HepG2 (cell line): ENCODE measurements at regions not wholly inside any gene's neighbourhood (a gene's known extent, or its start where the extent isn't known, plus 50 kb on each side); places are given as distances from the start of the nearest gene placed in this dataset.

ENCODE experiments used
- ATAC-seq: fragments of 200-7000 bp; cut with Tn5 transposase; 3 replicates; pipeline ENCODE4 v1.9.1; 2020; ENCODE audit warnings: mild to moderate bottlenecking, moderate library complexity
- BruUV-seq: library from RNA; stranded (reverse); fragments of 400-500 nt; replicated peaks from 2 replicates; lab custom pipeline; 2021; lab: Mats Ljungman, UMichigan
- CTCF ChIA-PET: fragments of 300-600 bp; formaldehyde crosslinking; extraction: SDS; loops from one replicate; lab custom pipeline; 2021; ENCODE audit warnings: low total read pairs, inconsistent platforms, low intra/inter-chr PET ratio; lab: Yijun Ruan, JAX
- POLR2A ChIA-PET: fragments of 350-600 bp; sonication (Branson Sonifier 250); formaldehyde crosslinking; loops from one replicate; lab custom pipeline; 2020; ENCODE audit warnings: antibody characterized with exemption, inconsistent platforms; lab: Yijun Ruan, JAX
- DNase-seq: peaks from one replicate; pipeline ENCODE4 v3.0.0-alpha.2; 2015; ENCODE audit warnings: low spot score
- FAIRE-seq: peaks from 3 replicates; lab custom pipeline; 2011; peaks lifted over from hg19 to GRCh38; lab: Jason Lieb, UNC
- H2AFZ ChIP-seq: one replicate; pipeline ENCODE4 v1.6.1; 2011; ENCODE audit warnings: low read length, inconsistent platforms
- H3K27ac ChIP-seq: fragments of 300-600 bp; 3 replicates; pipeline ENCODE4 v1.8.0; 2011; ENCODE audit warnings: mixed run types, mild to moderate bottlenecking, mixed read lengths, low read length, inconsistent platforms; ENCODE audit not compliant: insufficient read depth; ENCODE audit errors: extremely low read length
- H3K27me3 ChIP-seq, 2 experiments: fragments of 200-600 bp in 1 of 2; 2 replicates in 1 of 2; 3 replicates in 1 of 2; pipeline versions ENCODE4 v1.6.0 to v1.8.0; 2011; ENCODE audit warnings: low read length in 2 of 2, mild to moderate bottlenecking in 2 of 2, moderate library complexity in 2 of 2, inconsistent platforms in 1 of 2; ENCODE audit not compliant: insufficient read depth in 2 of 2, control insufficient read depth in 1 of 2
- H3K36me3 ChIP-seq, 2 experiments: fragments of 200-600 bp in 1 of 2; replicated peaks in 1 of 2; 2 replicates in 1 of 2; 3 replicates in 1 of 2; pipeline versions ENCODE4 v1.5.1 to v1.8.0; 2011; ENCODE audit warnings: low read length in 2 of 2, inconsistent platforms in 1 of 2; ENCODE audit not compliant: insufficient read depth in 2 of 2, control insufficient read depth in 1 of 2
- H3K4me1 ChIP-seq: 2 replicates; pipeline ENCODE4 v1.5.1; 2012; ENCODE audit warnings: low read length, inconsistent platforms; ENCODE audit not compliant: insufficient read depth
- H3K4me2 ChIP-seq: 2 replicates; pipeline ENCODE4 v1.6.0; 2011; ENCODE audit warnings: low read depth, low read length, inconsistent platforms
- H3K4me3 ChIP-seq, 3 experiments: fragments of 200-600 bp in 1 of 3; sonication (generic), shearing (Covaris generic) in 1 of 3; replicated peaks in 1 of 3; 2 replicates each; pipeline ENCODE4 v1.5.1; 2011 to 2016; ENCODE audit warnings: low read length in 3 of 3, inconsistent platforms in 2 of 3, low read depth in 2 of 3, mild to moderate bottlenecking in 2 of 3, control low read depth in 1 of 3, mixed read lengths in 1 of 3; ENCODE audit not compliant: insufficient read depth in 1 of 3
- H3K79me2 ChIP-seq: one replicate; pipeline ENCODE4 v1.6.1; 2011; ENCODE audit warnings: low read length, inconsistent platforms; ENCODE audit not compliant: insufficient read depth
- H3K9ac ChIP-seq: 2 replicates; pipeline ENCODE4 v1.6.0; 2011; ENCODE audit warnings: mild to moderate bottlenecking, low read depth, low read length, inconsistent platforms; ENCODE audit not compliant: insufficient read depth
- H3K9me3 ChIP-seq: 2 replicates; pipeline ENCODE4 v1.5.1; 2012; ENCODE audit warnings: mild to moderate bottlenecking, low read length
- H4K20me1 ChIP-seq: 2 replicates; pipeline ENCODE4 v1.6.0; 2011; ENCODE audit warnings: inconsistent platforms, mild to moderate bottlenecking, low read length, moderate library complexity; ENCODE audit not compliant: insufficient read depth
- CEBPB ChIP-seq: IDR thresholded peaks from 2 replicates; pipeline ENCODE4 v1.6.1; 2011; ENCODE audit warnings: low read depth, low read length, improper control_type of control experiment, borderline replicate concordance
- KAT7 ChIP-seq: IDR thresholded peaks from 2 replicates; pipeline ENCODE4 v1.6.1; 2018; ENCODE audit warnings: borderline replicate concordance, missing compliant biosample characterization
- ZC3H4 ChIP-seq: sonication (generic); formaldehyde crosslinking; IDR thresholded peaks from 2 replicates; pipeline ENCODE4 v1.4.0; 2020; ENCODE audit warnings: missing genetic modification reagents, borderline replicate concordance
- ZNF512 ChIP-seq: sonication (generic); formaldehyde crosslinking; IDR thresholded peaks from 2 replicates; pipeline ENCODE4 v1.4.0; 2020; ENCODE audit warnings: mild to moderate bottlenecking, missing genetic modification reagents
- WGBS: methylation state at CpG from one replicate; pipeline ENCODE4 v1.1.6; 2017; ENCODE audit warnings: low lambda C conversion rate; 5-methylcytosine and 5-hydroxymethylcytosine counted together
- in situ Hi-C: cut with HindIII; loops from 2 replicates; pipeline ENCODE4 v1.10.0; 2017; ENCODE audit warnings: low pct_unique_long_range_greater_than_20kb; ENCODE audit not compliant: extremely low pct_ligation_motif_present
- intact Hi-C: fragments of 100-400 bp; cut with micrococcal nuclease; formaldehyde crosslinking; loops from one replicate; pipeline ENCODE4 v1.10.0; 2022; ENCODE audit not compliant: unreplicated experiment

- Histone ChIP-seq H3K27me3 (peaks cover 0 to 27% of the 10 kb centered on the region in 2 experiments; a peak in 2 of 5 replicates), H3K4me2 (no peak overlapping the region), H3K79me2 (no peaks in the 10 kb centered on the region), H4K20me1 (no peaks in the 10 kb centered on the region), H3K27ac (no peak overlapping the region), H3K4me1 (no peaks in the 10 kb centered on the region), H3K36me3 (no peaks in the 10 kb centered on the region), H3K9ac (no peak overlapping the region), H3K9me3 (no peaks in the 10 kb centered on the region), H3K4me3 (no peak overlapping the region), H2AFZ (no peak overlapping the region)
- TF ChIP-seq KAT7, result no peak
- peak; percentile 59; the same call in 1 of the 2 replicates for TF ChIP-seq CEBPB
- in situ Hi-C loops, result no loop called here
- WGBS, result 0% methylated on average over 1 of the region's 1 CpG
- ChIA-PET CTCF (no interaction called here), POLR2A (no interaction called here)
- no peak for ATAC-seq
- intact Hi-C loops, result no loop called here
- no TSS peak for BruUV-seq
- no peak for FAIRE-seq
- DNase-seq, result no peak
Observed at GRCh38 chr2:88868861-88869260, 177.4 kb downstream of the RPIA start.

GRCh38 chr2:88870267-88870839, 178.9 kb downstream of the RPIA start:
- H3K4me2 ChIP-seq, result no peak overlapping the region
- no peak for TF ChIP-seq ZC3H4 (CRISPR knock-in tag)
- peak; percentile 70; the same call in 1 of the 2 replicates for TF ChIP-seq ZNF512 (CRISPR knock-in tag)
- TF ChIP-seq, all 625 proteins: peak for 1
- in situ Hi-C loops (no loop called here), intact Hi-C loops (no loop called here)
- Histone ChIP-seq H2AFZ (no peak overlapping the region), H3K27me3 (peaks cover 0 to 27% of the 10 kb centered on the region in 2 experiments; a peak in 2 of 5 replicates), H3K9ac (no peak overlapping the region), H3K4me1 (no peaks in the 10 kb centered on the region), H4K20me1 (no peaks in the 10 kb centered on the region), H3K4me3 (no peak overlapping the region), H3K27ac (no peak overlapping the region), H3K36me3 (no peaks in the 10 kb centered on the region), H3K79me2 (no peaks in the 10 kb centered on the region), H3K9me3 (no peaks in the 10 kb centered on the region)
- no peak for ATAC-seq
- WGBS, result 0% methylated on average over 2 of the region's 2 CpGs
- BruUV-seq, result no TSS peak
- no peak for FAIRE-seq
- ChIA-PET CTCF (no interaction called here), POLR2A (no interaction called here)
- no peak for DNase-seq
